ENCODE measurements at regions not wholly inside any gene's neighbourhood (a gene's known extent, or its start where the extent isn't known, plus 50 kb on each side); places are given as distances from the start of the nearest gene placed in this dataset.

- Histone ChIP-seq H3K27ac (ENCODE audit: low read length) (no peak overlapping the region), H3K4me2 (ENCODE audit: low read depth, low read length) (no peak overlapping the region), H3K4me3 (ENCODE audit: low read length) (no peak overlapping the region), H4K20me1 (ENCODE audit: insufficient read depth, low read length) (no peaks in the 10 kb centered on the region), H3F3A (ENCODE audit: insufficient read depth, low read length) (no peaks in the 10 kb centered on the region), H3K9me2 (replicated peaks; ENCODE audit: insufficient read depth, low read length) (no peaks in the 10 kb centered on the region), H2AFZ (ENCODE audit: low read length) (no peak overlapping the region), H3K9ac (ENCODE audit: low read length) (no peak overlapping the region), H3K4me1 (ENCODE audit: low read length) (no peaks in the 10 kb centered on the region), H3K36me3 (replicated peaks; ENCODE audit: insufficient read depth, low read length) (no peaks in the 10 kb centered on the region), H3K9me3 (replicated peaks; ENCODE audit: insufficient read depth, low read length) (no peaks in the 10 kb centered on the region), H3K79me2 (ENCODE audit: low read length) (no peaks in the 10 kb centered on the region), H3K27me3 (replicated peaks; ENCODE audit: insufficient read depth, low read length) (no peaks in the 10 kb centered on the region)
- TF ChIP-seq CTCF (IDR thresholded peaks at IDR 0.05; ENCODE audit: low read length) (no peak), EZH2phosphoT487 (IDR thresholded peaks at IDR 0.05; ENCODE audit: low read length) (no peak), EZH2 (optimal IDR thresholded peaks at IDR 0.05; ENCODE audit: low read depth, low read length) (no peak)
- DNase-seq = no peak
Observed at GRCh38 chr6:115545672-115545986, 515.1 kb downstream of the FRK start.

DNA sequence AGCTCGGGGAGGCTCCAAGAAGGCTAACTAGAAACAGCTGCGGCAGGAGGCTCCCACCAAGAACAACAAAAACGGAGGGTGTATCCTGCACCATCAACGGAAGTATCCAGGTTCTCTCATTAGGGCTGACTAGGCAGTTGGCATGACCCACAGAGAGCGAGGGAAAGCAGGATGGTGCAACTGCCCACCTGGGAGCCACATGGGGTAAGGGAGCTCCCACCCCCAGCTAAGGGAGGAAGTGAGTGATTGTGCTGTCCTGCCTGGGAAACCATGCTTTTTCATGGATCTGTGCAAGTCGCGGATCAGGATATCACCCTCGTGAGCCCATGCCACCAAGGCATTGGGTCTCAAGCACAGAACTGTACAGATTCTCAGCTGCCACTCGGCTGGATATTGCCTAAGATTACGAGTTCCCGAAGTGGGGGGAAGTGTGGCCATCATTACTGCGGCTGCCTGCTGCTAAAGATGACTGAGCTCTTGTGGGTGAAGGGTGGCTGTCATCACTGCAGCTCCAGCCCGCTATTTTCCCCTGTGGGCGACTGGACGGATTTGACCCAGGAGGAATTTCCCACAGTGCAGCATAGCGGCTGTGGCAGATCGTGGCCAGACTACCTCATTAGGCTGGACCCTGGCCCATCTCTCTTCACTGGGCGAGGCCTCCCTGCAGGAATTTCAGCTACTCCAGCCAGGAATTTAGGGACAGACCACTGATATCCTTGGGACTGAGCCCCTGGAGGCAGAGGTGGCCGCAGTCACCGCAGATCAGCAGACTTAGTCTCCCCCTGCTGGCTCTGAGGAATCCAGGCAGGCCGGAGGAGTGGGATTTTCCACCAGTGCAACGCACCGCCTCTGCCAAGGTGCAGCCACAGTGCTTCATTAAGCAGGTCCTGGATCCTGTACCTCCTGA, 515.7 kb downstream of the FRK start:
- TF ChIP-seq EZH2phosphoT487 (IDR thresholded peaks at IDR 0.05; ENCODE audit: low read length) (no peak), EZH2 (optimal IDR thresholded peaks at IDR 0.05; ENCODE audit: low read depth, low read length) (no peak), CTCF (IDR thresholded peaks at IDR 0.05; ENCODE audit: low read length) (no peak)
- H3K4me3 ChIP-seq (ENCODE audit: low read length) = no peak overlapping the region
- no peak overlapping the region for H3K27ac ChIP-seq (ENCODE audit: low read length)

DNA sequence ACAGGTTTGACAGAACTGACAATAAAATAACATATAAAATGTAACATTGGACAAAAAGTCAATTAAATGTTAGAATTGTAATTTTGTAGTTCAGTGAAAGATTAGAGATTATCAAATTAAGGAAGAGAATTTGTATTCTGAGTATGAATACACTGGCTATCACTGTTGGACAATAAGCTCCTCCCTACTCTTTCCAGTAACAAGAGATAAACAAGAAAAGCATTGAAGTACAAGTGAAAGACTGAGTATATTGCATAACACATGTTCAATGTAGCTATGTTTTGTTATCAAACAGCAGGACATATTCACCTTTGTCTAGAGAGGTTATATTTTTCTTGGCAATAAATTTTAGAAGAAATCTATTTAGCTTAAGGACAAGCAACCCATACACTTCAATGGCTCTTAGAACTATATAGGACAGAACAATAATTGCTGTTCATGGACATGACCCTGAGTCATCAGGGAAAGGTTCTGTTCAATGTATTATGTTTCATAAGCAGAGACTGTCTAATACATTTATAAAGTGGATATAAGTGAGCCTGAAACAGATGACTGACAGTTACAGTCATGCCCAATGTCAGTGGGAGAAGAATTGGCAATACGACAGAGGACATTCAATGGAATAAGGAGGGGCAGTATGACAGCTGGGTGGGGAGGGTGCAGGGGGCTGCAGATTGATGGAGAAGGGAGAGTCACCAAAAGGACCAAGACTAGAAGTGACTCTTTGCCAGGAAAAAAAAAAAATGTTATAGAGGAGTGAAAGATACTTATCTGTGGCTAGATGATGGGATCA, 520.4 kb downstream of the FRK start:
- no peaks in the 10 kb centered on the region for H3K9me3 ChIP-seq (replicated peaks; ENCODE audit: insufficient read depth, low read length)

More for the DNA sequence above, 515.7 kb downstream of the FRK start:
- H3K36me3 ChIP-seq (replicated peaks; ENCODE audit: insufficient read depth, low read length) = no peaks in the 10 kb centered on the region
- no peak overlapping the region for H3K4me2 ChIP-seq (ENCODE audit: low read depth, low read length)
- H3K9ac ChIP-seq (ENCODE audit: low read length) = no peak overlapping the region
- no peaks in the 10 kb centered on the region for H3K79me2 ChIP-seq (ENCODE audit: low read length)
- no peak overlapping the region for H2AFZ ChIP-seq (ENCODE audit: low read length)
- H3K4me1 ChIP-seq (ENCODE audit: low read length) = no peaks in the 10 kb centered on the region
- DNase-seq = no peak
- H4K20me1 ChIP-seq (ENCODE audit: insufficient read depth, low read length) = no peaks in the 10 kb centered on the region
- H3K9me3 ChIP-seq (replicated peaks; ENCODE audit: insufficient read depth, low read length) = no peaks in the 10 kb centered on the region
- H3F3A ChIP-seq (ENCODE audit: insufficient read depth, low read length) = no peaks in the 10 kb centered on the region
- no peaks in the 10 kb centered on the region for H3K27me3 ChIP-seq (replicated peaks; ENCODE audit: insufficient read depth, low read length)
- H3K9me2 ChIP-seq (replicated peaks; ENCODE audit: insufficient read depth, low read length) = no peaks in the 10 kb centered on the region

More for the DNA sequence above, 520.4 kb downstream of the FRK start:
- no peak for DNase-seq
- Histone ChIP-seq H4K20me1 (ENCODE audit: insufficient read depth, low read length) (no peaks in the 10 kb centered on the region), H3K4me2 (ENCODE audit: low read depth, low read length) (no peak overlapping the region), H3K9ac (ENCODE audit: low read length) (no peak overlapping the region), H3K9me2 (replicated peaks; ENCODE audit: insufficient read depth, low read length) (no peaks in the 10 kb centered on the region), H3K4me3 (ENCODE audit: low read length) (no peak overlapping the region), H3K4me1 (ENCODE audit: low read length) (no peaks in the 10 kb centered on the region), H3F3A (ENCODE audit: insufficient read depth, low read length) (no peaks in the 10 kb centered on the region), H2AFZ (ENCODE audit: low read length) (no peak overlapping the region), H3K79me2 (ENCODE audit: low read length) (no peaks in the 10 kb centered on the region), H3K27me3 (replicated peaks; ENCODE audit: insufficient read depth, low read length) (no peaks in the 10 kb centered on the region), H3K36me3 (replicated peaks; ENCODE audit: insufficient read depth, low read length) (no peaks in the 10 kb centered on the region), H3K27ac (ENCODE audit: low read length) (no peak overlapping the region)
- TF ChIP-seq EZH2 (optimal IDR thresholded peaks at IDR 0.05; ENCODE audit: low read depth, low read length) (no peak), CTCF (IDR thresholded peaks at IDR 0.05; ENCODE audit: low read length) (no peak), EZH2phosphoT487 (IDR thresholded peaks at IDR 0.05; ENCODE audit: low read length) (no peak)
